ENCODE measurements at regions not wholly inside any gene's neighbourhood (a gene's known extent, or its start where the extent isn't known, plus 50 kb on each side); places are given as distances from the start of the nearest gene placed in this dataset.

DNA sequence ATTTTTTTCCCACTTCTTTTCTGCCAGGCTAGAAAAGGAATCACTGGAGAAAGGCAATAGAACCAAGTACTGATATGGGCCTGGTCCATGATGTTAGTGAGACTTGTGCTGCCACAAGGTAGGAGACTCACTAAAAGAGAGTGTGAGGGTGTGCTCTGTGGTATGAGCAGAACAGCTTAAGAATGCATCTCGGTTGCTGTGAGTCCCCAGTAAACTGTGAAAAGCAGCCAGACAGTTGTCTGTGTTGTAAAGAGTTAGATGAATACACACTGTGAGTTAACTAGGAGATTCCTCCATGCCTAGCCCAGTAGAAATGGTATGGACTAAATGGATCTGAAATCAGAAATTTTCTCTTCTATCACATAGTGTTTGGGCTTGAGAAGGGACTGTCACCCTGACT is 1177.3 kb upstream of the MIR17HG start:
- TF ChIP-seq, protein P1, sequence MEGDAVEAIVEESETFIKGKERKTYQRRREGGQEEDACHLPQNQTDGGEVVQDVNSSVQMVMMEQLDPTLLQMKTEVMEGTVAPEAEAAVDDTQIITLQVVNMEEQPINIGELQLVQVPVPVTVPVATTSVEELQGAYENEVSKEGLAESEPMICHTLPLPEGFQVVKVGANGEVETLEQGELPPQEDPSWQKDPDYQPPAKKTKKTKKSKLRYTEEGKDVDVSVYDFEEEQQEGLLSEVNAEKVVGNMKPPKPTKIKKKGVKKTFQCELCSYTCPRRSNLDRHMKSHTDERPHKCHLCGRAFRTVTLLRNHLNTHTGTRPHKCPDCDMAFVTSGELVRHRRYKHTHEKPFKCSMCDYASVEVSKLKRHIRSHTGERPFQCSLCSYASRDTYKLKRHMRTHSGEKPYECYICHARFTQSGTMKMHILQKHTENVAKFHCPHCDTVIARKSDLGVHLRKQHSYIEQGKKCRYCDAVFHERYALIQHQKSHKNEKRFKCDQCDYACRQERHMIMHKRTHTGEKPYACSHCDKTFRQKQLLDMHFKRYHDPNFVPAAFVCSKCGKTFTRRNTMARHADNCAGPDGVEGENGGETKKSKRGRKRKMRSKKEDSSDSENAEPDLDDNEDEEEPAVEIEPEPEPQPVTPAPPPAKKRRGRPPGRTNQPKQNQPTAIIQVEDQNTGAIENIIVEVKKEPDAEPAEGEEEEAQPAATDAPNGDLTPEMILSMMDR (conservative IDR thresholded peaks at IDR 0.05; ENCODE audit: low read depth, low read length) = no peak
- TF ChIP-seq EZH2 (IDR thresholded peaks at IDR 0.05; ENCODE audit: borderline replicate concordance, low read depth, low read length, poor library complexity, severe bottlenecking) = no peak

All from A673 (cell line).